ENCODE measurements at regions not wholly inside any gene's neighbourhood (a gene's known extent, or its start where the extent isn't known, plus 50 kb on each side); places are given as distances from the start of the nearest gene placed in this dataset.

DNA sequence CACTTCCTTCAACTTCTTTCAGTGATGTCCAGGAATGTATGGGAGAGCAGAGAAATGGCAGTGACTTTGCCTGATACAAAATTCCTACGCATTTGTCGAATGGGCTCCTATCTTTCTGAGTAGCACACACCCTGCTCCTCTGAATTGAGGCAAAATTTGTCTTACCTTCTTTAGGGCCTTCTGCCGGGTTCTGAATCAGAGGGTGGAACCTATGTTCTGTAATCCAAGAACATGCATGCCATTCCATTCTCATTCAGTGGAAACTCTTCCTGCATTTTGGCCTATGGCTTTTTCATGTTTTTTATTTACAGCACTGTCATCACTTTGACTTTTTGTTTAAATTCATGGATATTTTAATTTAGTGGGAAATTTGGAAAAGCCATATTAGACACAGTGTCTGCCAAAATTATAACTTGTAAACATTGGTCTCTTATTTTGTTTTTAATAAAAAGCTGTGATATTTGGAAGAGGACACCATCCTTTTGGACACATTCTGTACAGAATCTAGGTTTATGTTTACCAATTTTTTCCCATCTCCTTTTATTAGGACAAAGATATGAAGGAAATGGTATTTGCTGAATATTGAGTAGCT lies 402.2 kb upstream of the FAR2 start:
- Histone ChIP-seq H4K20me1 (ENCODE audit: insufficient read depth) (no peaks in the 10 kb centered on the region), H3K9ac (ENCODE audit: low read length) (no peak overlapping the region), H3K4me2 (ENCODE audit: low read length) (no peak overlapping the region), H3K9me2 (ENCODE audit: insufficient read depth, low read length) (no peaks in the 10 kb centered on the region), H3K9me3 (ENCODE audit: low read length) (no peaks in the 10 kb centered on the region), H3K36me3 (ENCODE audit: insufficient read depth, low read length) (no peaks in the 10 kb centered on the region), H3K27me3 (ENCODE audit: insufficient read depth, low read depth, low read length) (no peaks in the 10 kb centered on the region), H3K4me3 (ENCODE audit: low read length) (no peak overlapping the region), H3F3A (ENCODE audit: insufficient read depth, low read length, poor library complexity, severe bottlenecking) (no peaks in the 10 kb centered on the region), H3K27ac (ENCODE audit: low read length) (no peak overlapping the region), H2AFZ (ENCODE audit: low read depth, low read length) (no peak overlapping the region), H3K79me2 (replicated peaks; ENCODE audit: insufficient read depth, low read length) (no peaks in the 10 kb centered on the region)
- TF ChIP-seq EP300 (conservative IDR thresholded peaks at IDR 0.05; ENCODE audit: poor library complexity, severe bottlenecking) (no peak), EZH2 (IDR thresholded peaks at IDR 0.05; ENCODE audit: borderline replicate concordance, insufficient read depth, low read length, poor library complexity, severe bottlenecking) (no peak), POLR2AphosphoS5 (IDR thresholded peaks at IDR 0.05) (no peak), SMC3 (conservative IDR thresholded peaks at IDR 0.05; ENCODE audit: poor library complexity) (no peak), TAF1 (IDR thresholded peaks at IDR 0.05; ENCODE audit: low read depth) (no peak), RAD21 (conservative IDR thresholded peaks at IDR 0.05) (no peak)
- TF ChIP-seq, protein P1, sequence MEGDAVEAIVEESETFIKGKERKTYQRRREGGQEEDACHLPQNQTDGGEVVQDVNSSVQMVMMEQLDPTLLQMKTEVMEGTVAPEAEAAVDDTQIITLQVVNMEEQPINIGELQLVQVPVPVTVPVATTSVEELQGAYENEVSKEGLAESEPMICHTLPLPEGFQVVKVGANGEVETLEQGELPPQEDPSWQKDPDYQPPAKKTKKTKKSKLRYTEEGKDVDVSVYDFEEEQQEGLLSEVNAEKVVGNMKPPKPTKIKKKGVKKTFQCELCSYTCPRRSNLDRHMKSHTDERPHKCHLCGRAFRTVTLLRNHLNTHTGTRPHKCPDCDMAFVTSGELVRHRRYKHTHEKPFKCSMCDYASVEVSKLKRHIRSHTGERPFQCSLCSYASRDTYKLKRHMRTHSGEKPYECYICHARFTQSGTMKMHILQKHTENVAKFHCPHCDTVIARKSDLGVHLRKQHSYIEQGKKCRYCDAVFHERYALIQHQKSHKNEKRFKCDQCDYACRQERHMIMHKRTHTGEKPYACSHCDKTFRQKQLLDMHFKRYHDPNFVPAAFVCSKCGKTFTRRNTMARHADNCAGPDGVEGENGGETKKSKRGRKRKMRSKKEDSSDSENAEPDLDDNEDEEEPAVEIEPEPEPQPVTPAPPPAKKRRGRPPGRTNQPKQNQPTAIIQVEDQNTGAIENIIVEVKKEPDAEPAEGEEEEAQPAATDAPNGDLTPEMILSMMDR (IDR thresholded peaks at IDR 0.05; ENCODE audit: poor library complexity, severe bottlenecking), result no peak

DNA sequence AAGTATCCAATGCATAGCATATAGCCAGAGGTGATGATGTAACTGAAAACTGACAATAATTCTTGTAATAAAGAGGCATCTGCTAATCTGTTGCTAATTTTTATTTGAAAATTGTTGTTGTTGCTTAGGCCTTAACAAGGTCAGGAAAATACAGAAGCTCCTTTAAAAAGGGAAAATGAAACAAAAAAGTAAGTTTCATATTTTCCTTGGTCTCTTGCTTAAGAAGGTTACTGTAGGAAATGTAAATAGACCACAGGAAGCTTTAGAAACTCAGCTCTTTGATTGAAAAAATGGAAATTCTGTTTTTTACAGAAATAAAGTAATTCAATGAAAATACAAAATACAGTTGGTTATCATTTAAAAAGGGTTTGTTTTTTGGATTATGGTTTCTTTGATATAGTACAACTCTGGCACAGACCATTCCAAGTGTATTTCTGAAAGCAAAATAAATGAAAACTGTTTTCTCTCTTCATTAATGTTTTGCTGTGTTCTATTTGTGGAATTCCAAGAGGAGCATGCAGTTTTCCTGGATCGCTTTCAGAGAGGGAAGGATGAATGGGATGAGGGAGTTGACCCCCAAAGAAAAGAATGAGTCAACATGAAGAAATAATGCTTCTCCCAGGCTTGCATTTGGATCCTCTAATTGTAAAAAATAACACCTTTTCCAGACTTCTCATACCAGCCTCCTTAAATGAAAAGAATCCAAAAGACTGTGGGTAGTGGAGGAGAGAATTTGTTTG lies 398.0 kb upstream of the FAR2 start:
- no peak overlapping the region for H3K9ac ChIP-seq (ENCODE audit: low read length)
- H3K27me3 ChIP-seq (ENCODE audit: insufficient read depth, low read depth, low read length), result no peaks in the 10 kb centered on the region
- no peak overlapping the region for H2AFZ ChIP-seq (ENCODE audit: low read depth, low read length)
- no peaks in the 10 kb centered on the region for H3K9me2 ChIP-seq (ENCODE audit: insufficient read depth, low read length)
- no peaks in the 10 kb centered on the region for H3K9me3 ChIP-seq (ENCODE audit: low read length)
- H3K36me3 ChIP-seq (ENCODE audit: insufficient read depth, low read length), result no peaks in the 10 kb centered on the region
- no peak overlapping the region for H3K4me2 ChIP-seq (ENCODE audit: low read length)
- H3K27ac ChIP-seq (ENCODE audit: low read length), result no peak overlapping the region
- H3F3A ChIP-seq (ENCODE audit: insufficient read depth, low read length, poor library complexity, severe bottlenecking), result no peaks in the 10 kb centered on the region
- no peaks in the 10 kb centered on the region for H4K20me1 ChIP-seq (ENCODE audit: insufficient read depth)
- H3K79me2 ChIP-seq (replicated peaks; ENCODE audit: insufficient read depth, low read length), result no peaks in the 10 kb centered on the region
- no peak overlapping the region for H3K4me3 ChIP-seq (ENCODE audit: low read length)
- TF ChIP-seq MXI1 (conservative IDR thresholded peaks at IDR 0.05; ENCODE audit: poor library complexity, severe bottlenecking), result no peak
- no peak for TF ChIP-seq POLR2AphosphoS5 (IDR thresholded peaks at IDR 0.05)
- no peak for TF ChIP-seq EZH2 (IDR thresholded peaks at IDR 0.05; ENCODE audit: borderline replicate concordance, insufficient read depth, low read length, poor library complexity, severe bottlenecking)
- TF ChIP-seq TAF1 (IDR thresholded peaks at IDR 0.05; ENCODE audit: low read depth), result no peak
- TF ChIP-seq, protein P1 (IDR thresholded peaks at IDR 0.05; ENCODE audit: poor library complexity, severe bottlenecking), result no peak
- TF ChIP-seq EP300 (conservative IDR thresholded peaks at IDR 0.05; ENCODE audit: poor library complexity, severe bottlenecking), result no peak
- TF ChIP-seq RAD21 (conservative IDR thresholded peaks at IDR 0.05), result no peak
- TF ChIP-seq SMC3 (conservative IDR thresholded peaks at IDR 0.05; ENCODE audit: poor library complexity), result no peak
- TF ChIP-seq, protein P2, sequence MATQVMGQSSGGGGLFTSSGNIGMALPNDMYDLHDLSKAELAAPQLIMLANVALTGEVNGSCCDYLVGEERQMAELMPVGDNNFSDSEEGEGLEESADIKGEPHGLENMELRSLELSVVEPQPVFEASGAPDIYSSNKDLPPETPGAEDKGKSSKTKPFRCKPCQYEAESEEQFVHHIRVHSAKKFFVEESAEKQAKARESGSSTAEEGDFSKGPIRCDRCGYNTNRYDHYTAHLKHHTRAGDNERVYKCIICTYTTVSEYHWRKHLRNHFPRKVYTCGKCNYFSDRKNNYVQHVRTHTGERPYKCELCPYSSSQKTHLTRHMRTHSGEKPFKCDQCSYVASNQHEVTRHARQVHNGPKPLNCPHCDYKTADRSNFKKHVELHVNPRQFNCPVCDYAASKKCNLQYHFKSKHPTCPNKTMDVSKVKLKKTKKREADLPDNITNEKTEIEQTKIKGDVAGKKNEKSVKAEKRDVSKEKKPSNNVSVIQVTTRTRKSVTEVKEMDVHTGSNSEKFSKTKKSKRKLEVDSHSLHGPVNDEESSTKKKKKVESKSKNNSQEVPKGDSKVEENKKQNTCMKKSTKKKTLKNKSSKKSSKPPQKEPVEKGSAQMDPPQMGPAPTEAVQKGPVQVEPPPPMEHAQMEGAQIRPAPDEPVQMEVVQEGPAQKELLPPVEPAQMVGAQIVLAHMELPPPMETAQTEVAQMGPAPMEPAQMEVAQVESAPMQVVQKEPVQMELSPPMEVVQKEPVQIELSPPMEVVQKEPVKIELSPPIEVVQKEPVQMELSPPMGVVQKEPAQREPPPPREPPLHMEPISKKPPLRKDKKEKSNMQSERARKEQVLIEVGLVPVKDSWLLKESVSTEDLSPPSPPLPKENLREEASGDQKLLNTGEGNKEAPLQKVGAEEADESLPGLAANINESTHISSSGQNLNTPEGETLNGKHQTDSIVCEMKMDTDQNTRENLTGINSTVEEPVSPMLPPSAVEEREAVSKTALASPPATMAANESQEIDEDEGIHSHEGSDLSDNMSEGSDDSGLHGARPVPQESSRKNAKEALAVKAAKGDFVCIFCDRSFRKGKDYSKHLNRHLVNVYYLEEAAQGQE (IDR thresholded peaks at IDR 0.05; ENCODE audit: borderline replicate concordance), result no peak
